GM21529 (cell line): ENCODE measurements at regions not wholly inside any gene's neighbourhood (a gene's known extent, or its start where the extent isn't known, plus 50 kb on each side); places are given as distances from the start of the nearest gene placed in this dataset.
"Not testable (repeated sequence)": the region's sequence is repeated elsewhere in the genome, so short reads cannot be mapped to it uniquely, and the experiment has no call there.

Experiments
- ATAC-seq: cut with Tn5 transposase; IDR thresholded peaks from one replicate; pipeline ENCODE4 v1.9.1; 2021; ENCODE audit not compliant: unreplicated experiment

DNA sequence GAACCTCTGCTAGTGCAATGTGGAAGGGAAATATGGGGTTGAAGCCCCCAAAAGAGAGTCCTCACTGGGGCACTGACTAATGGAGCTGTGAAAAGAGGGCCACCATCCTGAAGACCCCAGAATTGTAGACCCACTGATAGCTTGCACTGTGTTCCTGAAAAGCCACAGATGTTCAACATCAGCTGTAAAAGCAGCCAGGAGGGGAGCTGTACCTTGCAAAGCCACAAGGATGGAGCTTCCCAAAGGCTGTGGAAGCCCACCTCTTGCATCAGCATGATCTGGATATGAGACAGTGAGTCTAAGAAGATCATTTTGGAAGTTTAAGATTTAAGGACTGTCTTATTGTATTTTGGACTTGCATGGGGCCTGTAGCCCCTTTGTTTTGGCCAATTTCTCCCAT, 125.8 kb upstream of the TGFBR2 start:
- no peak for ATAC-seq

DNA sequence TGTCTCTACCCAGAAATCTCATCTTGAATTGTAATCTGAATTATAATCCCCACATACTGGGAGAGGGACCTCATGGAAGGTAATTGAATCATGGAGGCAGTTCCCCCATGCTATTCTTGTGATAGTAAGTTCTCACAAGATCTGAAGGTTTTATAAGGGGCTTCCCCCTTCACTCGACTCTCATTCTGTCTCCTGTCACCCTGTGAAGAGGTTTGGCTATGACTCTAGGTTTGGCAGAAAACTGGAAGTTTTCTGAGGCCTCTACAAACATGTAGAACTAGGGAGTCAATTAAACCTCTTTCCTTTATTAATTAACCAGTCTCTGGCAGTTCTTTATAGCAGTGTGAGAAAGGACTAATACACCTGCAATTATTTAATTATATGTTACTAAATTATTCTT, 125.2 kb upstream of the TGFBR2 start:
- ATAC-seq, result no peak

DNA sequence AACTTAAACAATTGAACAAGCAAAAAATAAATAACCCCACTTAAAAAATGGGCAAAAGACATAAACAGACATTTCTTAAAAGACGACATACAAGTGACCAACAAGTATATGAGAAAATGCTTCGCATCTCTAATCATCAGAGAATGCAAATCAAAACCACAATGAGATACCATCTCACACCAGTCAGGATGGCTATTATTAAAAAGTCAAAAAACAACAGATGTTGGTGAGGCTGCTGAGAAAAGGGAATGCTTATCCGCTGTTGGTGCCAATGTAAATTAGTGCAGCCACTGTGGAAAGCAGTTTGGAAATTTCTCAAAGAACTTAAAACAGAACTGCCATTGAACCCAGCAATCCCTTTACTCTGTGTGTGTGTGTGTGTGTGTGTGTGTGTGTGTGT, 122.2 kb upstream of the TGFBR2 start:
- not testable (repeated sequence) for ATAC-seq

DNA sequence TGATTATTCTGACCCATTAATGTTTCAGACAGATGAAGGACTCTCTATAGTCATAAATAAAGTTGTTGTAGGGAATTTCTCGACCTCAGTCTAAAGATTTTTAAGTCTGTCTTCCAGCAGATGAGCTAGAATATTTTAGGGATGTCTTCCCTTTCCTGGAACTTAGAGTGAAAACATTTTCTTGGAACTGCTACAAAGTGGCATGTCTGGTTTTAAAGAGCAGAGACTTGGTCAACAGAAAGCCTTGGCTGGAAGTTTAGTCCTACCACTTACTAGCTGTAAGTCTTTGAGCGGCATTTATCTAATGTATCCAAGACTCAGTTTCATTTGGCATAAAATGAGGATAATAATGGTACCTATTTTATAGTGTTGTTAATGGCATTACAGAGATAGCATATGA, 120.0 kb upstream of the TGFBR2 start:
- ATAC-seq, result no peak

DNA sequence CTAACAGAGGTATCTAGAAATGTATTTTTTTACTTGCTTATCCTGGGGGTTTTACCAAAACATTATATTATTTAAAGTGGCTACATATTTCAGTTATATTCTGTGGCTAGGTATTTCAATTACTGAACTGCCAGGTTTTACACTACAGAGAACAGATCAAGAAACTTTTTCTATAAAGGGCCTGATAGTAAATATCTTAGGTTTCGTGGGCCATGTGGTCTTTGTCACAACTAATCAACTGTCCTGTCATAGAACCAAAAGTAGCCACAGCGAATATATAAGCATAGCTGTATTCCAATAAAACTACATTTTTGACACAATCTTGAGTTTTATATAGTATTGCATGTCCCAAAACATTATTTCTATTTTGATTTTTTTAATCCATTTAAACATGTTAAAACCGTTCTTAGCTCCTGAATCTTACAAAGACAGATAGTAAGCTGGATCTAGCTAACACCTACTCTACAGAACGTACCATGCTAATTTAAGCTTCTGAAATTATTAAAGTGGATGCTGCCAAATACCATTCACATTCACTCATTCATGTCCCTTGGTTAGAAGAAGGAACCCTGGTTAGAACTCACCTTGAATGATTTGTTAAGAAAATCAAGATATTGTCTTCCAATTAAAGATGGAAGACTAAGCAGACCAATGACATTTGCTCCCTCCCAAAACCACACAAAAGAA, 118.2 kb upstream of the TGFBR2 start:
- ATAC-seq, result no peak

DNA sequence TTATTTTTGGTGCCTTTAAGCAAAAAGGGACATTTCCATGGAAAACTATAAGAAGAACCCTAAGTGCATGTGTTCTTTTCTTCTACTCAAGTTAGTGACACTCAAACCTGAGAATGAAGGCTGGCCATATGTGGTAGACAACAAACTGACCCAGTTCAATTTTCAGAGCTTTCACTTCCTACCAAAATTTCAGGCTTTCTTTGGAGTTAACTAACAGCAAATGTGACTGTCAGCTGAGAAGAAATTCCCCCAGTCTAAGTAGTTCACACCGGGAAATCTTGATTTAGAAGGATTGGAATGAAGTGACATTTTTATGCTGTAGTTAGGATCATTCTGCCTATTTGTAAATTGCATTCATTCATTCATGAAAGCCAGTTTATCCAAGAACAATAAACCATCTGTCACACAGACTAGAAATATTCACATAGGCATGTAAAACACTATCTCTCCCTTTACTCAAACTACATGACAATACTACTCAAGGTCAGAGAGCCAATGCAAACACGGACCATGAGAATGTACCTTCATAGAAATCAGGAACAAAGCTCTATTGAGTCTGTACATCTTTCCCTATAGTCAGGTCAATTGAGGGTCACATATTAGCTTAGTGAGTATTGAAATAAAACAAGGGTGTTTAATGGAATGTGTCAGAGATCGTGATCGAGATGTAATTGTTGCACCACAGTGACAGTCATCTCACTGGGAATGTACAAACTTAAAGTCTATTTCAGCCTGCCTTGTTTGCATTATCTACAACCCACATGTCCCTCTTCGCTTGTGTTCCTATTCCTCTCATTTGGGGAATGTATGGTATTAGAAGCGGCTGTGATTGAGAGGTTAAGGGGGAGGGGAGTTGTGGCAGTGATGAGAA, 113.8 kb upstream of the TGFBR2 start:
- ATAC-seq, result no peak

DNA sequence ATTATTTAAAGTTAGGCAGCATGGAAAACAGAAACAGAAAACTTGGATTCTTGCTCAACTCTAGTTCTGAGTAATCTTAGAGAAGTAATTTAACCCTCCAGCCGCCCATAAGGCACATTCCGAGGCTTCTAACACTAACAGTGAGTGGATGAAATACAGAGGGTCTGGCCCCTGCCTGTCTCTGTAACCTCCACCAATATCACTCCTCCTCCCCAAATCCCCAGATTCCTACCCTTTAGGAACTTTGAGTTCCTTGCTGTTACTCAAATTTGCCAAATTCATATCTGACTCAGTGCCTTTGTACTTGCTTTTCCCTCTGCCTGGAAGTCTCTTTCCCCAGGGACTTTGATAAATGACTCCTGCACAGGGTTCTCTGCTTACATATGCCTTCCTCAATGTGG, 112.5 kb upstream of the TGFBR2 start:
- no peak for ATAC-seq

DNA sequence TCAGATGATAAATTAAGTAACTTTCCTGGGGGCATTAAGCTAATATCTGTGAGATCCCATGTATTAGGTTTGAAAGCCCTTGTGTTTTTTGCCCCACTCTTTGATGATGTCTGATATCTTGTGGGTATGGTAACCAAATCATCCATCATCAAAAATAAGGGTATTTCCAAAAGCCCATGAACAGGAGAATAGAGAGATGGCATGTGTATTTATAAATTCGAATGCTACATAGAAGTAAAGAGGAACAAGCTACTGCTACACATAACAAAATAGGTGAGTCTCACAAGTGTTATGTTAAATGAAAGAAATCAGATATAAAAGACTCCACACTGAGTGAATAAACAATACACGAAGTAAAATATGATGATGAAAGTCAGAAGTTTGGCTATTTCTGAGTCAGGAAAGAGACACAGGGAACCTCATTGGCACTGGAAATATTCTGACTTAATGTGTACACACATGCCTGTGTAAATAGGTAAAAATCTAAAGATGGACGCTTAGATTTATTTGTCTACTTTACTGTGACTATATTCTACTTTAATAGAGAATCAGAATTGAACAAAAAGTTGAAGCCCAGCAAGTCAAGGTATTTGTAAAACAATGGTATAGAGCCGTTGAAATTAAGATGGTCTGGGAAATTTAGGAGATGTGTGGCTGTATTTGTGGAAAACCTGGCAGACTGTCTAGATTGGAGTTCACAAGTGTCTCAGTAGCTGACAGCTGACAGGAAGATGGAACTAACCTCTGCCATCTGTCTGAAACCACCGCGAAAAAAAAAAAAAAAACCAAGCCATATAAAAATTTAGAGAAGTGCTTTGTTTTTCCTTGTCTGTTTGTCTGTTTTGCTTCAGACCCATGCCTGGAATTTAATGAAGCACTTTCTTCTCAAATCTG, 111.0 kb upstream of the TGFBR2 start:
- no peak for ATAC-seq

DNA sequence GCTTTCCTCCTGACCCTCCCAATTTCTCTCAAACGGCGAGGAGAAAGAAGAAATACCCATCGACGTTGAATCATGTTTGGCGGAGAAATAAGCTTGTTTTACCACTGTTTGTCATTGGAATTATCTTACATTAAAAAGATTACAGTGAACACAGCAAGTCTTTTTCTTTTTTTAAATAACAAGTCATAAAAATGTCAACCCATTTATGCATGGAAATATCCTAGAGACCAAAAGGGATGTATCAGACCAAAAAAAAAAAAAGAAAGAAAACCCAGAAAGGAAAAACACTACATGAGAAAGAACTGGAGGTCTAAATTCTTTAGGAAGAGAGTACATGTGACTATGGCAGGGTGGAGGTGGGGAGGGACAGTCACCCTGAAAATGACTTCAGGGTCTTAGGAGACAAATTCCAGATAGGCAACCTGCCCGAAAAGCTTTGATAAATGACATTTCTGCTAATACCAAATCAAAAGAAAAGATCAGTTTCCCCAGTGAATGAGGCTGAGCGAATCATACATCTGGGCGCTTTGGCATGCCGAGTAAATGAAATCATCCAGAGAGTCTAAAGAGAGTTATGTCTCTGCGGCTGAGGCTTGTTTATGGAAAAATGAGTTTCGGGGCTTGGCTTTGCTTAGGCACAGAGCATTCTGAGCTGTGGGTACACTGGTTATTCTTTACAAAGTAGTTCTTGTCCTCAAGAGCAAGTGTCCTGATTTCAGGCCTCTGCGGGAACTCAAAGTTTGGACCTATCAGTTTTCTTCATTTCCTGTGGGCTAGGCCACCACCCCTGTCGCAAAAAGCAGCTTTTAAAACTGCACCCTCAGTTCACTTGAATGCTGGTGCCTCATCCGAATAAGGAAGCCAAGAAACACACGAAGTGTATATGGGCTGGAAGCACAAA, 110.1 kb upstream of the TGFBR2 start:
- no peak for ATAC-seq

DNA sequence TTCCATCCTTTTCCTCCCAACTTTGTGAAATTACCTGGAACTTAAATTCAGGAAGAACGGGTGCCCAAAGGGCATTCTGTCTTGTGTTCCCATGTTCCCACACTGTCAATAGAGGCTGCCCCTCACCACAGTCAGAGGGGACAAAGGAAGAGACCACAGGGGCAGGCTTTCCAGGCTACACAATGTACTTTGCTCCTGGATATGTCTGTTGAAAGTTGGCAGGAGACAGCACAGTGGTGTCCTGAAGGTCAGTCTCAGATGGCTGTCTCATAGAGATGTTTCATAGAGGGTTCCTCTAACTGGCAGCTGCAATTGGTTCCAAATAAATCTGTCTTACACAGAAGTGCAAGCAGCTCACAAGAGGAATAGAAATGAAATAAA, 107.8 kb upstream of the TGFBR2 start:
- no peak for ATAC-seq

DNA sequence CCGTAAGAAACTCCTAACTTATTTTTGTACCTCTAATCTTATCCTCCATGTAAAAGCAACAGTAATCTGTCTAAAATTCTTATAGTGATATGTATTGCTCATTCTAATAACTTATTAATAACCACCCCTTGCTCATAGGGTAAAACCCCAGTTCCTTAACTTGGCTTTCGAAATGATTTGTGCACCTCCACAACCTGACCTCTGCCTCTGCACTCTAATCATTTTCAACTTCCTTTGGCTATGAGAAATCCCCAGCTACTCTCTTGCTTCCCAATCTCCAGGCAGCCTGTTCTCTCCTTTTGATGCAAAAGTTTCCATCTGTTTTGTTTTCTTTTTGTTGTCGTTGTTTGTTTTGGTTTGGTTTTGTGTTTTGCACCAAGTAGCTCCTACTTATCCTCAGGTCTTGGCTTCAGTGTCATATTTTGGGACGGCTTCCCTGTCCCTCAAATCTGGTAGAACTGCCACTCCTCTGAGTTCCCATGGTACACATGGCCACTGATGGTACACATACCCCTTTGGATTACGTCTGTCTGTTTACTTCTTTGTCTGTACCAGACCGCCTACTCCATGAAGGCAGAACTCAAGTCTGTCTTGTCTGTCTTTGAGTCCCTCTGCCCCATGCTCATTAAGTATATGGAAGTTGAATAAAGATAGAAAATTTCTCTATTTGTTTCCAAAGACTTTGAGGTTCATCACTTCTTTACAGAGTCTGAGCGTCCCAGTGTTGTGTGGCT, 105.6 kb upstream of the TGFBR2 start:
- ATAC-seq, result peak; percentile 94

DNA sequence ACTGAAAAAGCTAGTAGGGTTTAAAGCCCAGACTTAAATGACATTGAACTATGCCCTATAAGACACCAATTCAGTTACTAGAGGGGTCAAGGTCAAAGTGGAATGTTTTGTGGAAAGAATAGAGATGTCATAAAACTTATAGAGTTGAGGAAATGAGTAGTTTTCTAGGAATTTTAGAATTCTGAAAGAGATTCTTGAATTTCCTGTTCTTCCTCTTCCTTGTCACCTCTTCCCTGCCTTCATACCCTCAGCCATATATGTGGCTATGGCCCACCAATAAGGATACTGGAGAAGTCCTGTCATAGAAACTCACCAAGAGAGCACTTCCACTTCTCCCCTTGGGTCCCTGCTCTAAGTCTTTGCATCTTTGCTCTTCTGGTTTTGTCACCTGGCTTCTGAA, 104.9 kb upstream of the TGFBR2 start:
- no peak for ATAC-seq

DNA sequence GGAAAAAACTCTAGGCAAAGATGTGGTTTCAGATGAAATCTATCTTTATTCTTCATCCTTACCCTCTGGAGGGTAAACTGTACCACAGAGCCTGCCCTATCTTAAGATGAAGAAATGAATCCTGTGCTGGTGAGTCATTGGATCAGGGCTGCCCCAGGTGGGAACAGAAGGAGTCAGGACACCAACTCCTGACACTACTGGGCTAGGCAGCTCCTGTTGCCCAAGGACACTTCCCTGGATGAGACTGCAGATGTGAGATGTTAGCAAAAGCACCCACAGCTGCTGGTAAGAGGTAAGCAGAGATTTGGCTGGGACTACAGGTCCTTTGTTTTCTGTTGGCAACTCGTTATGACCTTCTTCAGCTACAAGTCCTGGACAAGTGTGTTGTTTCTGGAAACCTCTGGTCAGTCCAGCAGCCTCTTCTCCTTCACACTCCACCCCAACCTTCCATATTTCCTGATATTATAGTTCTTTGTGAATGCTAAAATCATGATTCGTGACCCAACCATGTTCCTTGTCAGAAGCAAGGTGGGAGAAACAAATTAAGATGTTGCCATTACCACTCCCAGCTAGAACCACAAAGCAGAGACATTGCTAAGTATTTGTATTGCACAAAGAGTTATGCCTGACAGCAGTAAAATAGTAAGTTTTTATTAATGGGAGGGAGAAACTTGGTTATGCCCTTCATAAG, 104.2 kb upstream of the TGFBR2 start:
- ATAC-seq, result no peak

DNA sequence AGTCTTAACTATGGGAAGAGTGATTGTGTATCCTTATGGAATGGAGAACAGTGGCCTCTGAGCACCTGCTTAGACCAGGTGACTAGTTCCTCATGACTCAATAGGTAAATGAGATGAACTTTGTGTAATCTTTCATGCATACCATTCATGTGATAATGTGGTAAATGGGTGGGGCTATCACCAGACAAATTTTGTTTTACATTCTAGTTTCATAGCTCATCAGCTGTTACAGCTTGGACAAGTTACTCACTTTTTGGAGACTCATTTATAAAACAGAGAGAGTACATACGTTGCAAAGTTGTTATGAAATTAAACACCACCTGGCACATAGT, 103.7 kb upstream of the TGFBR2 start:
- ATAC-seq, result peak; percentile 29

DNA sequence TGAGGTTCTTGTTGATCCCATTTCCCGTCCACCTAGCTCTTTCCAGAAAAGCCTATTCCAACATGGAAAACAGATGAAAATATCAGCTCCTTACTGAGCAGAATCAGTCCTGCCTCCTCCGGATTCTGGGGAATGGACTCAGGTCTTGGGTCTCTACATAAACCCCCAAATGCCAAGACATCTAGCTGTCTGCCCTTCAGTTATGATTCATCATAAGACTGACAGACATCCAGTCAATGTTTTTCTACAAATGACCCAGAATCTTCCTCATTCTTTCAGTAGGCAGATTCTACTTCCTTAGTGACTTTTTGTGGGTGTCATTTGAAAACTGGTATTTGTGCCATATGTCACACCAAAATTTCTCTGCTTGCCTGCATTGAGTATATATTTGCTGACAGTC, 103.0 kb upstream of the TGFBR2 start:
- ATAC-seq, result no peak

DNA sequence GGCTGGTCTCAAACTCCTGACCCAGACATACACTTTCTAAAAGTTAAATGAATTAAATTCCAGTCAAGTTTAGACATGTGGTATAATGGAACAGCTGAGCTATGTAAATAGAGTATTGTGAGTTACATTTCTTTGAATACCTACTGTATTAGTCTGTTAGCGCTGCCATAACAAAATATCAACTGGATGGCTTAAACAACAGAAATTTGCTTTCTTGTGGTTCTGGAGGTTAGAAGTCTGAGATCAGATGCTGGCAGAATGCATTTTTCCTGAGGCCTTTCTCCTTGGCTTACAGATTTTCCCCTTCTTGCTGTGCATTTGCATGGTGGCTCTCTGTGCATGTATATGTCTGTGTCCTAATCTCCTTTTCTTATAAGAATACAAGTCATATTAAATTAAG, 101.5 kb upstream of the TGFBR2 start:
- no peak for ATAC-seq

DNA sequence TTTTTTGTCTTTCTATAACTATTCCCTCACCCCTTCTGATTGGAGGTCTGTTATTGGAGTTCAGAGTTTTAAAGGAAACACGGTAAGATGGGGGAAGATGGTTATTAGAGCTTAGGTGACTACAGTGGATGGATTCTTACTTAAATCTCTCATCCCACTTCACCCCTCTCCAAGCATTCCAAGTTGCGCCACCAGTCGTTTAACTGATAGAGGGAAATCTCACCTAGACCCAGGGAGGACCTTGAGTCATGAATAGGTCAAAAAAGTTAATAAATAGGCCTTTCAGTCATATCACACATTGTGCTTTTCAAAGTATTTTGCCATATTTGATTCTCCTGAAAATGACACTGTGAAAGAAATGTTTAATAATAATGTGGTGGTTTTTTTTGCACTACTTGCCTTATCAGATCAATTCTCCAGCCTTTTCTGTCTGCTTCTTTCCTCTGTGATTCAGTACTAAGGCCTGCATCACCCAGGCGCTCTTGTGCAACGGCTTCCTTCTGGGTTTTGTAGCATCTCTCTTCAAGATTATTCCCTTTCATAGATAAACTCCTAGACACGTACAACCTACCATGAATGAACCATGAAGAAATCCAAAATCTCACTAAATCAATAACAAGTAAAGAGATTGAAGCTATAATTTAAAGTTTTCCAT, 100.4 kb upstream of the TGFBR2 start:
- no peak for ATAC-seq

DNA sequence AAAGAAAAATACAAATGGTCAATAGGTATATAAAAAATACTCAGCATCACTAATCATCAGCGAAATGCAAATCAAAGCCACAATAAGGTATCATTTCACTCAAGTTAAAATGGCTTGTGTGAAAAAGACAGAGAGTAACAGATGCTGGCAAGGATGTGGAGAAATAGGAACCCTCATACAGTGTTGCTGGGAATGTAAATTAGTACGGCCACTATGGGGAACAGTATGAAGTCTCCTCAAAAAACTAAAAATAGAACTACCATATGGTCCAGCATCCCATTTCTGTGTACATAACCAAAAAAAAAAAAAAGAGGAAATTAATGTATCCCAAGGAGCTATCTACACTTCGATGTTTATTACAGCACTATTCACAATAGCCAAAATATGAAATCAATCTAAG, 98.1 kb upstream of the TGFBR2 start:
- no peak for ATAC-seq

DNA sequence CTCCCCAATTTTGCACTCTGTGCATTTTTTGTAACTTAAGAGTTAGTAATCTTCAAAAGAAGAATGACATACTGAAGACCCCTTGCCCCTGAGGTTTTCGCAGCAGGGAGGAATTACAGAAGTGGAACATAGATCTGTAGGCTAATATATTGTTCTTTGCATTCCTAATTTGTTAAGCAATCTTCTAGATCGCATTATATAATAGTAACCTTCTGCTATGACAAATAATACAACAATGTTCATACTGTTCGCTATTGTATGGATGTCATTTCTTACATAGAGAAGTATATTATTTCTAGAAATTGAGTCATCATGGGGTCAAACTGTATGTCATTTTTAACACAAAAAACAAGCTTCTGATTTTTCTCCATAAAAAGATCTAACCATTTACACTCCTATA, 95.8 kb upstream of the TGFBR2 start:
- no peak for ATAC-seq
